Subcutaneous abdominal adipose tissue (tissue), 5 donors: ENCODE measurements at regions not wholly inside any gene's neighbourhood (a gene's known extent, or its start where the extent isn't known, plus 50 kb on each side); places are given as distances from the start of the nearest gene placed in this dataset.
A peak's percentile ranks its signal among the peaks of the same experiment; 100 is the strongest.

Experiments used
- H3K27ac ChIP-seq: one replicate; pipeline ENCODE4 v1.7.0; 2013; ENCODE audit warnings: low read depth, mild to moderate bottlenecking, inconsistent platforms, low read length, moderate library complexity
- H3K27me3 ChIP-seq, 5 donors: one replicate each; pipeline ENCODE4 v1.7.0; 2013; ENCODE audit warnings: low read length in 5 of 5, inconsistent platforms in 1 of 5; ENCODE audit not compliant: control insufficient read depth in 5 of 5, insufficient read depth in 4 of 5
- H3K36me3 ChIP-seq, 5 donors: one replicate each; pipeline ENCODE4 v1.7.0; 2013; ENCODE audit warnings: low read length in 5 of 5; ENCODE audit not compliant: control insufficient read depth in 5 of 5, insufficient read depth in 5 of 5
- H3K4me1 ChIP-seq, 5 donors: one replicate each; pipeline ENCODE4 v1.7.0; 2013; ENCODE audit warnings: low read length in 5 of 5, mild to moderate bottlenecking in 3 of 5, moderate library complexity in 1 of 5; ENCODE audit not compliant: control insufficient read depth in 5 of 5, insufficient read depth in 5 of 5
- H3K4me3 ChIP-seq, 5 donors: one replicate each; pipeline ENCODE4 v1.7.0; 2013; ENCODE audit warnings: low read length in 5 of 5, low read depth in 1 of 5
- H3K9ac ChIP-seq, 5 donors: one replicate each; pipeline ENCODE4 v1.7.0; 2013; ENCODE audit warnings: low read length in 5 of 5, mild to moderate bottlenecking in 4 of 5, moderate library complexity in 3 of 5
- H3K9me3 ChIP-seq, 5 donors: one replicate each; pipeline ENCODE4 v1.7.0; 2013; ENCODE audit warnings: low read length in 5 of 5; ENCODE audit not compliant: control insufficient read depth in 5 of 5
- donor health status: healthy.
- donor health status: healthy.
- donor health status: healthy.
- donor health status: healthy.
- donor health status: healthy.

DNA sequence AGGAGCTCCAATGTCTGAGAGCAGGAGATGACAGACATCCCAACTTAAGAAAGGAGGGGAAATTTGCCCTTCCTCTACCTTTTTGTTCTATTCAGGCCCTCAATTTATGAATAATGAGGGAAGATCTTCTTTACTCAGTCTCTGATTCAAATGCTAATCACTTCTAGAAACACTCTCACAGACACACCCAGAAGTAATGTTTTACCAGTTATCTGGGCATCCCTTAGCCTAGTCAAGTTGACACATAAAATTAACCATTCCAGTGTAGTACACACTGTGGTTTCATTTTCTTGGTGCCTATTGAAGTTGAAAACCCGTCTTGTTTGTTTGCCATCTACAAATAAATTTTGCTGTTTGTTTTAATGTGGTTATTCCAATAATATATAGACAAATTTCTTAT is 167.6 kb downstream of the PCSK1 start:
- H3K36me3 ChIP-seq = no peaks in the 10 kb centered on the region
- H3K27me3 ChIP-seq = no peaks in the 10 kb centered on the region
- peaks cover 0 to 5% (median 0%) of the 10 kb centered on the region in 5 donors for H3K9me3 ChIP-seq
- H3K4me3 ChIP-seq = no peak overlapping the region
- H3K4me1 ChIP-seq = no peaks in the 10 kb centered on the region
- H3K27ac ChIP-seq = no peak overlapping the region
- no peak overlapping the region for H3K9ac ChIP-seq

DNA sequence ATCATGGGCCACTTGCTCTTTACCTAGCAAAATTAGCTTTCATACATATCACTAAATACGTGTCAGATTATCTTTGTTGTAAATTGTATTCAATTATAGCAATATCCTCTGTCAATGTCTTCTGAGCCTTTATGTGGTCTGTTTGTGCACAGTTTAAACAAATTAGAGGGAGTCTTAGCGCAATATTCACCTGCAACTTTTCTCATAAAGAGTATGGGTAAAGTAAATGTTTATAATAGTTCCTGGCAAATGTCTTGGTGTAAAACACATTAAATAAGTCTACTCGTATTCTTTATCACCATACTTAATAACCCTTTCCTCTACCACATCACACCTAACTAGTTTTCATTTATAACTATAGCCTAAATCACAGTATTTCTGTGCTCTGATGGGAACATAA is 169.0 kb downstream of the PCSK1 start:
- Histone ChIP-seq H3K9ac (no peak overlapping the region), H3K27ac (no peak overlapping the region), H3K4me1 (peaks cover 0 to 11% (median 3%) of the 10 kb centered on the region in 5 donors), H3K4me3 (no peak overlapping the region), H3K36me3 (no peaks in the 10 kb centered on the region), H3K27me3 (no peaks in the 10 kb centered on the region), H3K9me3 (no peaks in the 10 kb centered on the region)

DNA sequence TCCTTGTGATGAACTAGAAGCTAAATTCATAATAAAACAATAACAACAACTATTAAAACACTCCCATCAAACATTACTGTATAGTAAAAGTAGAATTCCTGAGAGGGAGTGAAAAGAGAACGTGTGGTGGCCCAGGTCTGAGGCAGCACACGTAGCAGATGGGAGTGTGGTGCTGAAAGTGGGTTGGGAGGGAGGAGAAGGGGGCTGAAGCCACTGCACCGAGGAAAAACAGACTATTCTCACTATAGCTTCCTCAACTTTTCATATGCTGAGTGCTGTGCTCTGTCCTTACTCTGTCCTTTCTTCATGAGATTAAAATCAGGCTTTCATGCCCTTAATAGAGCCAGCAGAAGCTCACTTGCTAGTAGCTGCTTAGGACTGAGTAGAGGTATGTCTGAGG is 170.9 kb downstream of the PCSK1 start:
- H3K9me3 ChIP-seq = no peaks in the 10 kb centered on the region
- no peak overlapping the region for H3K27ac ChIP-seq
- H3K9ac ChIP-seq = no peak overlapping the region
- no peaks in the 10 kb centered on the region for H3K27me3 ChIP-seq
- no peak overlapping the region for H3K4me3 ChIP-seq
- H3K36me3 ChIP-seq = no peaks in the 10 kb centered on the region
- peaks cover 0 to 12% (median 3%) of the 10 kb centered on the region in 5 donors for H3K4me1 ChIP-seq

DNA sequence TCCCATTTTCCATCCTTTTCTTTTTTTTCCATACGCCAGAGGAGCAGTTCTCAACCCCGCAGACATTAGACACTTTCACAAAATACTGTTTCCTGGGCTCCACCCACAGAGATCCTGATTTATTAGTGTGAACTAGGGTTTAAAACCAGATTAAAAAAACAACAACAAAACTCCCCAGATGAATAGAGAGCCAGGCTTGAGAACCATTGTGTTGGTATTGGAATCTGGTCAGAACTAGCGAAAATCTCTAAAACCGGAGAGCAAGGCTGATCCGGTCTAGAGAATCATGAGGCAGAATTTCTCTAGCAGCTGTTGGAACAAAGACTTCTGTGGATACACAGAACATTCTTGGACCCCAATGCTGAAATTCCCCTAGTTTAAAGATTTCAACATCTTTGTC is 173.0 kb downstream of the PCSK1 start:
- Histone ChIP-seq H3K9me3 (no peaks in the 10 kb centered on the region), H3K9ac (no peak overlapping the region), H3K27ac (no peak overlapping the region), H3K36me3 (no peaks in the 10 kb centered on the region), H3K27me3 (no peaks in the 10 kb centered on the region), H3K4me1 (peaks cover 0 to 19% (median 3%) of the 10 kb centered on the region in 5 donors), H3K4me3 (no peak overlapping the region)

DNA sequence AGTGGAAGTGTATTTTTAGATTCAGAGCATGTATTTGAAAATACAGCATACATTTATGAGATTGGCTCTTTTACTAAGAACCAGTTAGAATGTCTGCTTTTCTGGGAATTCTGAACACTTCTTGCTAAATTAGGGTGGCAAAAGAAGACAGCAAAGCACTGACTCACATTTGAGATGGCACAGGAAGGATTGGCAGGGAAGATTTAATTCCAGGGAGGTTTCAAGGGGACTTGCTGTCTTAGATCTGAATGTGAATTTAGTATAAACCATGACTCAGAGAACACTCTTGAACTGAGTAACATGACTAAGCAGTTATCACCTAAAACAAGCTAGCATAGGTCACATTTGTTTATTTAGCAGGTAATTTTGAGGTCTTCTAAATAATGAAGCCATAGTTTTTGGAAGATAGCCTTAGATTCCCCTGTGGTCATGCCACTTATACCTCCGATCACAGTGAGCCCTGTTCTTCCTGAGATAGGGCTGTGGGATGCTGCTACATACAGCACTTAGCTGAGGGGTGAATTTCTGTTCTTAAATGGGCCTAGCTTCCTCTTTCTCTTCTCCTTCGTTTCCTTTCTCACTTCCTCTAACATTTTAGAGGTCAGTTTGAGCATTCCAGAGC is 173.8 kb downstream of the PCSK1 start:
- Histone ChIP-seq H3K27ac (no peak overlapping the region), H3K4me3 (no peak overlapping the region), H3K27me3 (no peaks in the 10 kb centered on the region), H3K4me1 (peaks cover 0 to 25% (median 3%) of the 10 kb centered on the region in 5 donors), H3K36me3 (no peaks in the 10 kb centered on the region), H3K9me3 (no peaks in the 10 kb centered on the region), H3K9ac (peak overlapping the region in 1 of 5 donors; percentile 37)

DNA sequence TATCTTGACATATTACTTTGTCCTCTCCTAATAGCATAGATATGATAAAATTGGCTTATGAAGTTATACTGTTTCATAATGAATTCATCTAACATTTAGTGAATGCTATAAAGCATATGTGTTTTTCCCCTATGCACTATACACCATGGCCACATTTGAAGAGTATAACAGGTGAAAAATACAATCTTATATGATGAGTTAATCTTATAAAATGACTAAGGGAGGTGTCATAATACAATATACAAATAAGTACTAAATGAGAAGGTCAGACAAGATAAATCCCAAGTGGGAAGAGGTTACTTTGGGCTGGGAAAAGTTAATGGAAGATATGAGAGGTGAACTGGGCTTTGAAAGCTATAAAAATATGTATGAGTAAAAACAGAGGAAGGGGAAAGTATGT is 174.4 kb downstream of the PCSK1 start:
- H3K36me3 ChIP-seq = no peaks in the 10 kb centered on the region
- peaks cover 0 to 25% (median 3%) of the 10 kb centered on the region in 5 donors for H3K4me1 ChIP-seq
- H3K27ac ChIP-seq = no peak overlapping the region
- H3K27me3 ChIP-seq = no peaks in the 10 kb centered on the region
- H3K9ac ChIP-seq = peak overlapping the region in 1 of 5 donors; percentile 37
- H3K9me3 ChIP-seq = no peaks in the 10 kb centered on the region
- no peak overlapping the region for H3K4me3 ChIP-seq

DNA sequence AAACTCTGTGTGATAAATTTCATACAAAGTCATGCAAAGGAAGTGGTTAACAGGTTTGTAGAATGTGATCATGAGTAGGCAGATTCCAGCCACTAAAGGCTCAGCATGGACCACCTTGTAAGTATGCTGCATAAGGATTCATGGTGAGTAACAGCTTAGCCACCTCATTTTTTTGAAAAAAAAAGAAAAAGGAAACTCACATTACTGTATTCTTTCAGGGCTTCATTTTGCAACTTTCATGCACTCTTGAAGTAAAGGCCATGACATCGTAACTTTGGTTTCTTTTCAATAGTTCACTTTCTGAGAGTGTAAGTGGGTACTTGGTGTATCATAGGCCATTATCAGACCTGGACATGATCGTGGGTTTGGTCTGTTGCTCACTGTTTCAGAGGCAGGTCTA is 175.1 kb downstream of the PCSK1 start:
- Histone ChIP-seq H3K9me3 (no peaks in the 10 kb centered on the region), H3K27ac (no peak overlapping the region), H3K4me1 (peaks cover 0 to 25% (median 3%) of the 10 kb centered on the region in 5 donors), H3K27me3 (no peaks in the 10 kb centered on the region), H3K4me3 (no peak overlapping the region), H3K36me3 (no peaks in the 10 kb centered on the region), H3K9ac (no peak overlapping the region)

DNA sequence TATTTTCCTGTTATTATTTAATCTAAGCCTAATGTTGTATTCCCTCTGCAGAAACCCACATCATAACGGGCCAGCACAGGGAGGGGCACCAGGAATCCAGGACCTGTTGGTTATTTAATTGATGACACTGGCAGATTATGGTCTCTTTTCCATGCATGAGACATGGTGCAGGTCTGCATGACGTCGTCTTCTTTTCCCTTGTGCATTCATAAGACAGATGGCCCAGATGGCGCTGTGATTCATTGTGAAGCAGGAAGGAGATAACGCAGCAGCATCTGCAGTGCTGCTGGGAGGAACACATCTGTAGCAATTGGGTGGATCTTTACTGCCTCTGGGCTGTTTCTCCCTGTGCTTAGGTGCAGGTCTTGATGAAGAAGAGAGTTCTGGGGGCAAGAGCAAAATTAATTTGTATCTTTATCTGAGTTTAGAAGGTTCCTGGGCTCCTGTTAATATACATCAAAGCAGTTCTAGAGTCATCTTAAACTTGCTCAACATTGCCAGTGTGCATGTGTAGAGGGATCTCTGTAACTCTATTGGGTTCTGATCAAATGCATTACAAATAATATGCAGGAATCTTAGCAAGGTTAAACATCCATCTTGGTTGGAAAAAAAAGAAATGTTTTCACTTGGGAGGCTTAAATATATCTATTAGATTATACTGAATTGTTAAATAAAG is 176.1 kb downstream of the PCSK1 start:
- no peak overlapping the region for H3K9ac ChIP-seq
- no peaks in the 10 kb centered on the region for H3K27me3 ChIP-seq
- H3K36me3 ChIP-seq = no peaks in the 10 kb centered on the region
- peaks cover 0 to 25% (median 3%) of the 10 kb centered on the region in 5 donors for H3K4me1 ChIP-seq
- no peak overlapping the region for H3K27ac ChIP-seq
- H3K9me3 ChIP-seq = no peaks in the 10 kb centered on the region
- no peak overlapping the region for H3K4me3 ChIP-seq

DNA sequence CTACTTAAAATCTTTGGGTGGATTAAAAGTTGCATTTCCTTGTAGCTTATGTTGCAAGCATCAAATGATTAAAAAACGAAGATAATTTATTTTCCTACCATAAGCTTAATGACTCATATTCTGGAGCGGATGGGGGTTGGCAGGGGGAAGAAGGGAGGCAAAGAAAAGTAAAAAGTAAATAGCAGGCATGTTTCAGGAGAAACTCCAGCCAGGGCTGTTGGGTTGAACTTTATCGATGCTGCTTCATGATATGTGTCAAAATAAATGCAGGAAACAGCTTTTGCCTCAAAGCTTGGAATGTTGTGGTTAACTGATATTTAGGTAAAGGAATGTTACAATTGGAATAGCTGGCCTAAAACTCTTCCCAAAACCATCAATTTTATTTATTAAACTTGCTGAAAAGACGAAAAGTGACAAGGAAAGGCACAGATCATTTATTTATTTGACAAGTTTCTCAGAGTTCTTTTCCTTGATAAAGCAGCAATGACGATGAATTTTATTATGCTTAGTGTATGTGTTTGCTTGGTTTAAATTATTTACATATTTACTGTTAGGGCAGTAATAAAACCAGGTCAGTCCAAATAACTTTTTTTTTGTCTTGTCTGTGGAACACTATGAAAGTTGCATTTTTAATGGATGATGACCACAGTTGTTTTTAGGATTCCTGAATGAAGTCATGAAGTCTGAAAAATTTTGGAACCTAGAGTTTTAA is 177.9 kb downstream of the PCSK1 start:
- Histone ChIP-seq H3K4me3 (no peak overlapping the region), H3K27ac (peak overlapping the region; percentile 50), H3K9ac (no peak overlapping the region), H3K36me3 (no peaks in the 10 kb centered on the region), H3K4me1 (peaks cover 0 to 23% (median 3%) of the 10 kb centered on the region in 5 donors), H3K9me3 (no peaks in the 10 kb centered on the region), H3K27me3 (no peaks in the 10 kb centered on the region)

DNA sequence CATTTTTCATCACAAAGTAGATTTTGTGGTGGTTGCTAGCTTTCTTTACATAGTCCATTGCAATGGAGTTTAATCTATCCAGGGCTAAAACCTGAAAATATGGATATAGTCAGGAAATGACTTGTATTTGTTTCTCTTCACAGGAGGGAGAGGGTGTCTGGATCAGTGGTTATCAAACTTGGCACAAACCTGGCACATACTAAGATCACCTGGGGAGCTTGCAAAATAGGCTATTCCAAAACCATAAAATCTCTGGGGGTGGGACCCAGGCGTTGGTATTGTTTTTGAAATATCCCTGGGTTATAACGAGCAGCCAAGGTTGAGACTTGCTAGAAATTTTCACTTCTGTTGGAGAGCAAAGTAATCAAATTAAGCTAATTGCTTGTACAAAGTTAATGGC is 179.9 kb downstream of the PCSK1 start:
- H3K36me3 ChIP-seq = no peaks in the 10 kb centered on the region
- H3K9me3 ChIP-seq = no peaks in the 10 kb centered on the region
- H3K27ac ChIP-seq = no peak overlapping the region
- H3K4me1 ChIP-seq = peaks cover 0 to 14% (median under 1%) of the 10 kb centered on the region in 5 donors
- no peak overlapping the region for H3K9ac ChIP-seq
- H3K4me3 ChIP-seq = no peak overlapping the region
- no peaks in the 10 kb centered on the region for H3K27me3 ChIP-seq
